ENCODE measurements at regions not wholly inside any gene's neighbourhood (a gene's known extent, or its start where the extent isn't known, plus 50 kb on each side); places are given as distances from the start of the nearest gene placed in this dataset.

DNA sequence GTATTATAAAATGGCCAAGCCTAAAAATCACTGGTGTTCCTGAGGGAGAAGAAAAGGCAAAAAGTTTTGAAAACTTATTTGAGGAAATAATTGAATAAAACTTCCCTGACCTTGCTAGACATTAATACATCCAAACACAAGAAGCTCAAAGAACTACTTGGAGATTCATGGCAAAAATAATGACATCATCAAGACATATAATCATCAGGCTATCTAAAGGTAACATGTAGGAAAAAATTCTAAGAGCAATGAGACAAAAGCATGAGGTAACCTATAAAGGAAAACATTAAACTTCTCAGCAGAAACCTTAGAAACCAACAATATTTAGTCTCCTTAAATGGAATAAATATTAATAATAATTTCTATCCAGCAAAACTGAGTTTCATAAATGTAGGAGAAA, 887.6 kb downstream of the PCDH19 start:
- TF ChIP-seq, protein P1, sequence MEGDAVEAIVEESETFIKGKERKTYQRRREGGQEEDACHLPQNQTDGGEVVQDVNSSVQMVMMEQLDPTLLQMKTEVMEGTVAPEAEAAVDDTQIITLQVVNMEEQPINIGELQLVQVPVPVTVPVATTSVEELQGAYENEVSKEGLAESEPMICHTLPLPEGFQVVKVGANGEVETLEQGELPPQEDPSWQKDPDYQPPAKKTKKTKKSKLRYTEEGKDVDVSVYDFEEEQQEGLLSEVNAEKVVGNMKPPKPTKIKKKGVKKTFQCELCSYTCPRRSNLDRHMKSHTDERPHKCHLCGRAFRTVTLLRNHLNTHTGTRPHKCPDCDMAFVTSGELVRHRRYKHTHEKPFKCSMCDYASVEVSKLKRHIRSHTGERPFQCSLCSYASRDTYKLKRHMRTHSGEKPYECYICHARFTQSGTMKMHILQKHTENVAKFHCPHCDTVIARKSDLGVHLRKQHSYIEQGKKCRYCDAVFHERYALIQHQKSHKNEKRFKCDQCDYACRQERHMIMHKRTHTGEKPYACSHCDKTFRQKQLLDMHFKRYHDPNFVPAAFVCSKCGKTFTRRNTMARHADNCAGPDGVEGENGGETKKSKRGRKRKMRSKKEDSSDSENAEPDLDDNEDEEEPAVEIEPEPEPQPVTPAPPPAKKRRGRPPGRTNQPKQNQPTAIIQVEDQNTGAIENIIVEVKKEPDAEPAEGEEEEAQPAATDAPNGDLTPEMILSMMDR (IDR thresholded peaks at IDR 0.05; ENCODE audit: control extremely low read depth in 1 of 3, insufficient read depth in 1 of 3, low read depth in 1 of 3, low read length in 3 of 3): no peak
- TF ChIP-seq CEBPB (IDR thresholded peaks at IDR 0.05; ENCODE audit: low read depth, low read length): no peak
- TF ChIP-seq YY1 (IDR thresholded peaks at IDR 0.05; ENCODE audit: low read depth, low read length): no peak
- TF ChIP-seq POLR2A (IDR thresholded peaks at IDR 0.05; ENCODE audit: control extremely low read depth in 1 of 2, low read depth in 2 of 2, low read length in 2 of 2): no peak
- TF ChIP-seq, protein P2, sequence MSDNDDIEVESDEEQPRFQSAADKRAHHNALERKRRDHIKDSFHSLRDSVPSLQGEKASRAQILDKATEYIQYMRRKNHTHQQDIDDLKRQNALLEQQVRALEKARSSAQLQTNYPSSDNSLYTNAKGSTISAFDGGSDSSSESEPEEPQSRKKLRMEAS (IDR thresholded peaks at IDR 0.05): no peak
- no peak for TF ChIP-seq BRCA1 (IDR thresholded peaks at IDR 0.05; ENCODE audit: low read depth, low read length)
- no peak for TF ChIP-seq CBX8 (IDR thresholded peaks at IDR 0.05; ENCODE audit: borderline replicate concordance, low read depth, low read length)
- no peak for TF ChIP-seq PHF8 (conservative IDR thresholded peaks at IDR 0.05; ENCODE audit: low read depth, low read length)
- TF ChIP-seq JUND (IDR thresholded peaks at IDR 0.05; ENCODE audit: low read length): no peak

Measured in H1 (cell line).